HG03060 (cell line): ENCODE measurements at regions not wholly inside any gene's neighbourhood (a gene's known extent, or its start where the extent isn't known, plus 50 kb on each side); places are given as distances from the start of the nearest gene placed in this dataset.

ENCODE experiments used
- ATAC-seq: cut with Tn5 transposase; IDR thresholded peaks from one replicate; pipeline ENCODE4 v1.9.1; 2021; ENCODE audit warnings: low read depth, moderate number of reproducible peaks; ENCODE audit not compliant: unreplicated experiment

- no peak for ATAC-seq
Observed at GRCh38 chr11:23974601-23975000, 522.3 kb upstream of the LUZP2 start.

GRCh38 chr11:23976426-23976825, 520.4 kb upstream of the LUZP2 start:
- no peak for ATAC-seq

DNA sequence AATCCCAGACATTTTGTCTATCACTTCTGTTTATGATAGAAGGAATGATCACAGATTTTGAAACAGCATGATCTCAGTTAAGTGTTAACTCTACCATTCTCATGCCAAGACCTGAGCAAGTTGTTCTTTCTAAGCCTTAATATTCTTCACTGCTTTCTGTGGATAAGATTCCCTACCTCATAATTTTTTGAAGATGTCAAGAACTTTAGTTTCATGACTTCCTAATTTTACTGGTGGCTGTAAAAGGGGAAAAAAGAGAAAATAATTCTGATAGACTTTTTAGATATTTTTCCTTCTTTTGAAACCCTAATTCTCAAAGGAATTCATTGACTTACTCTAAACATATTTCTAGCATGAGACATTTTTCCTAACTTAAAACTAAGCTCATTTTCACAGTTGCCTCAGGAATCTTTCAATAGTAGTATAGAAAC, 520.0 kb upstream of the LUZP2 start:
- ATAC-seq = no peak

GRCh38 chr11:23988381-23989006, 508.4 kb upstream of the LUZP2 start:
- no peak for ATAC-seq

GRCh38 chr11:23990346-23991164, 506.3 kb upstream of the LUZP2 start:
- no peak for ATAC-seq

DNA sequence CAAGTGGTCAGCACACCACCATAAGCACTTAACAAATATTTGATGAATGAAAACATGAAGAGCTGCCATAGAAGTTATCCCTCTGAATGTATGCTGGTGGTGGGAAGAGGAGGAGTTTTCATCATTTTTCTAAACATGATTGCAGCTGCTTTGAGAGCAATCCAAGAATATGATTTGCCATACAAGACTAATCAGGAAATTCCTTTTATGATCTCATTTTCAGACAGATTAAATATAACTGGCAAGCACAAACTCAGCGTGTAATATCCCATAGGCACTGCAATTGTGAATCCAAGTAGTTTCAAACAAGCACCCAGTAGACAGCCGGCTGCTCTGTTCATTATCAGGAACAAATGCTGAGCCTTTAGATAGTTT, 505.7 kb upstream of the LUZP2 start:
- ATAC-seq = no peak

- ATAC-seq = no peak
Observed at GRCh38 chr11:23995891-23996290, 501.0 kb upstream of the LUZP2 start.

DNA sequence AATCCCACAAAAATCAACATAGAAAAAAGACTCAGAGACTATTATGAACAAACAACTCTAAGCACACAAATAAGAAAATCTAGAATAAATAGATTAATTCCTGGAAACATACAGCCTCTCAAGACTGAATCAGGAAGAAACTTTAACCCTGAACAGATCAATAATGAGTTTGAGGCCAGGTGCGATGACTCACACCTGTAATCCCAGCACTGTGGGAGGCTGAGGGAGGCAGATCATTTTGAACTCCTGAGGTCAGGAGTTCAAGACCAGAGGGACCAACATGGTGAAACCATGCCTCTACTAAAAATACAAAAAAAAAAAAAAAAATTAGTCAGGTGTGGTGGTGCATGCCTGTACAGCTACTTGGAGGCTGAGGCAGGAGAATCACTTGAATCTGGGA, 499.5 kb upstream of the LUZP2 start:
- ATAC-seq = no peak

DNA sequence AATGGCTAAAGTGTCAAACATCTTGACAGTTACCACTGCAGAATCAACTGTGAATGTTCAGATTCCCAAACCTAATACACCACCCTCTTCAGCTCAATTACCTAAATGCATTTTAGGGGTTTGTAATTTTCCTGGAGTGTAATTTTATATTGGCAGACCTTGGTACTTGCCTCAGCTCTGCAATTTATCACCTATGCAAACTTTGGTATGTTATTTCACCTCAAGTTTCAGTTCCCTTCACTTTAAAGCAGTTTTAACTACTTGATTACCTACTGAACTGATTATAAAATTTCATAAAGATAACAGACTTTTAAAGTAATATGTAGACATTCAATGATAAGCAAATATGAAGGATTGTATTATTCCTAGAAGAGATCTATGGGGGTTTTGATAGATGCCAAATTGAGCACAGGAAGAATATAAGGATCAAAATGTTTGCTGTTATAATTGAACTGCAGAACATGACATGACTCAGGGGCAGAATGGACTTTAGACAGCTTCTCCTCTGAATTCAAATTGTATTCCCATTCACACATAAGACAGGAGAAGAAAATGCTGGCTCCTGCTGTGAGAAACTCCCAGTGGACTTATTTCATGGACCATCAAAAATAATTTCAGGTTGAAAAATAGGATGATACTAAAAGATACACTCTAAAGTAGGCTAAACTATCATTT, 491.5 kb upstream of the LUZP2 start:
- ATAC-seq = no peak

GRCh38 chr11:24043842-24044241, 453.0 kb upstream of the LUZP2 start:
- ATAC-seq = no peak

- no peak for ATAC-seq
Observed at GRCh38 chr11:24046731-24047130, 450.1 kb upstream of the LUZP2 start.

DNA sequence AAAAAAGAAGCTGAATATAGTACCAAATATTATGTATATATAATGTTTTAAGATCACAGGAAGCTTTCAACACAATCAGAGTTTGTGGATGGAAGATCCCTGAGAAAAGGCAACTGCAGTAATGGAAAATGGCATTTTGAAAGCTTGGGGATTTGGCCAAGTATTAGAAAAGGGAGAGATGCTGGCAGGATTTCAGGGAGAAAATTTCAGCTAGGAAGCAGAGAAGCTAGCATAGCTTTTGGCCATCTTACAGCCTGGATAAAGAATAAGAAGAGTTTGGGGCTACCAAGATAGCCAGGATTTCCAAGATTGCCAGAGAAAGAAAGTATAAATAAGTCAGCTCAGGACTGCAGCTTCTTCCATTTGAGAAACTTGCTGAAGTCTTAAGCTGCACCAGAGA, 440.8 kb upstream of the LUZP2 start:
- no peak for ATAC-seq

GRCh38 chr11:24060125-24060524, 436.7 kb upstream of the LUZP2 start:
- no peak for ATAC-seq

GRCh38 chr11:24064309-24064903, 432.4 kb upstream of the LUZP2 start:
- ATAC-seq = no peak

- no peak for ATAC-seq
Observed at GRCh38 chr11:24068197-24068596, 428.7 kb upstream of the LUZP2 start.

DNA sequence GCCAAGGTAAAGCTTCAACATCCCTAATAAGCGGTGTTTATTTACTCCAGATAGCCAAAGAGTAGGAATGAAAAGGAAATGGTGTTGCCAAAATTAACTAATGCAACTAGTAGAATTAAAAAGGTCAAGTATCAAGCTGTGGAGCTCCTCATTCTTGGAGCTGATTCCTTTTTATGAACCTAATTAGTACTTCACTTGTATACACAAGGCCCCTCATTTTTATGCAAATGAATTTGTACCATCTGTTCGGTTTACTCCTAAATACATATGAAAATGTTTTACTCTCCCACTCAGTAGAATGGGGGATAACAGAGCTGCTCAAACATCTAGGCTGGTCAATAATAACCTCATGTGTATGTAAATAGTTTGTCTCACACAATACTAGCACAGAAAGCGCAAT, 426.4 kb upstream of the LUZP2 start:
- ATAC-seq = no peak

- no peak for ATAC-seq
Observed at GRCh38 chr11:24078018-24078417, 418.8 kb upstream of the LUZP2 start.

DNA sequence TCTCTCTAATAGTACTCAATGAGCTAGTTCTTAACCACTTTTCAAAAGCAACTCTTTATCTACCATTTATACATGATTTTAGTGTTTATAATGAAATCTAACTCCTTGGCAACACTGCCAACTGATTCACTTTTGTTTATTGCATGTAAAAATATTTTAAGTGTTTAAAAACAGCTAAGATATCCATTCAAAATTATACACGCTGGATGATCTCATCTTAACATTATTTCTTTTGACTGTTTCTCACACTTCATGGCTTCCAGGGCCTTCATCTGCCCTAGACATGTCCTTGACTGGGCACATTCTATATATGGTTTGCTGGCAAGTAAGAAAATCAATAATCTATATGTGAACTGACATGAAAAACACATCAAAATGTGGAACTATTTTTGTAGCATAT, 414.6 kb upstream of the LUZP2 start:
- no peak for ATAC-seq

GRCh38 chr11:24082860-24083259, 414.0 kb upstream of the LUZP2 start:
- no peak for ATAC-seq

GRCh38 chr11:24084956-24085355, 411.9 kb upstream of the LUZP2 start:
- no peak for ATAC-seq

- ATAC-seq = no peak
Observed at GRCh38 chr11:24086921-24087320, 409.9 kb upstream of the LUZP2 start.
